ENCODE measurements at regions not wholly inside any gene's neighbourhood (a gene's known extent, or its start where the extent isn't known, plus 50 kb on each side); places are given as distances from the start of the nearest gene placed in this dataset.

- no peak for TF ChIP-seq CTCF (IDR thresholded peaks at IDR 0.05)
- TF ChIP-seq POLR2A (IDR thresholded peaks at IDR 0.05): no peak
Measured at GRCh38 chr21:38927776-38928175, 122.0 kb downstream of the ETS2 start.

Data from lower leg skin (tissue), 3 donors.